IPS-NIHi7 (cell line): ENCODE measurements at regions not wholly inside any gene's neighbourhood (a gene's known extent, or its start where the extent isn't known, plus 50 kb on each side); places are given as distances from the start of the nearest gene placed in this dataset.

Experiments used
- DNase-seq: peaks from one replicate; pipeline ENCODE4 v3.0.0; 2012; ENCODE audit warnings: mixed read lengths; ENCODE audit errors: extremely low spot score

DNA sequence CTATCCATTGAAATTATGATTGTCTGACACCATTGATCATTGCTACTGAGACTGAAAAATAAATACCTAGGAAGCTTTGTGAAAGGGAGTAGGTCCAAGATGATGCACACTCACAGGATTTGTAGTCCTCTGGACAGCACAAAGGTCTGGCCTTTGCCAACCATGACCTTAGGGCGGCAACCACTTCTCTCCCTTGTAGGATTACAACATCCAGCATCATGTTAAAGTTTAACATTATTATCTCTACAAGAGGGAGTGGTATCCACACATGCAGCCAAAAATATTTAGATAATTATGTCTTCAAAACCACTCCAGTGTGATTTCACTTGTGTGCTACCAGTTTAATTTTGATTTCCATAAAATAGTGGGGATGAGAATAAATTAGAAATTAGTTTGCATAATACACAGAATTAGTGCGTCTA is 51.1 kb upstream of the NHSL1 start:
- DNase-seq, result no peak

DNA sequence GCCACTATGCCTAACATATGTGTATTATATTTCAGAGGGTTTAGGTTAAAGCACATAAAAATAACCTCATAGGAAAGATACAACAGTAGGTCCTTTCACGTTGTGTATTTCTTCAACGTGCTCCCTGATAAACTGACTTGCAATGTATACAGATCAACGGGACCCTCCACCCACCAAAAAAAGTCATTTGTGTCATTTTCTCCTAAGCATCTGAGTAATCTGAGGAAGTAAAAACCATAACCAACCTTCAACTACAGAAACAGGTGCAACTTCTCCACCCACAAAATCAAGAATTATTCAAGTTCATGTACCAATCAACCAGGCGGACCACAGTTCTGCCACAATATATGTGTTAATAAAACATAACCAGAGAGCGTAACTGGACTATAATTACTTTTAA is 54.9 kb upstream of the NHSL1 start:
- DNase-seq, result no peak

DNA sequence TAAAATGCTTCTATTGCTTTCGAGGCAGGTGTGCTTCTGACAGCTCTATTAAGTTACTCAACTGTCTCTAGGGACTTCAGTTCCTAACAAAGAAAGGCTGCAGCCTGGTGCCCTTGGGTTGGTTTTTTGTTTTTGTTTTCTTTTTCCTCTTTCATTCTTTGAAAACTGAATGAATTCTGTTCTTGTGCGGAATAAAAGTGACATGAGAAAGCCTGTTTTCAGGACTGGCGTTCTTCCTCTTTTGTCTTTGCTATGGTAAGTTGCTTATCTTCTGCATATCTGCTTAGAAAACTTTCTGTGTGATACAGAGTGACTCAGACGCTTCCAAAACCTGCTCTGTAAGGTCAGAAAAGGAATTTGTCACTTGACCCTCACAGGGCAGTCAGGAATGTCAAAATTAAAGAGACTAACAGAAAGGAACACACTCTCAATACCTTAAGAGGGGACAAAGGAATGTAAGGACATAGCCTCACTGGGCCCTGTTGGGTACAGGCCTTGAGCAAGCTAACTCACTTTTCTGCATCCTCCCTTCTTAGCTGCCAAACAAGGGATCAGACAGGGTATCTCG is 56.2 kb upstream of the NHSL1 start:
- DNase-seq, result peak; percentile 49

DNA sequence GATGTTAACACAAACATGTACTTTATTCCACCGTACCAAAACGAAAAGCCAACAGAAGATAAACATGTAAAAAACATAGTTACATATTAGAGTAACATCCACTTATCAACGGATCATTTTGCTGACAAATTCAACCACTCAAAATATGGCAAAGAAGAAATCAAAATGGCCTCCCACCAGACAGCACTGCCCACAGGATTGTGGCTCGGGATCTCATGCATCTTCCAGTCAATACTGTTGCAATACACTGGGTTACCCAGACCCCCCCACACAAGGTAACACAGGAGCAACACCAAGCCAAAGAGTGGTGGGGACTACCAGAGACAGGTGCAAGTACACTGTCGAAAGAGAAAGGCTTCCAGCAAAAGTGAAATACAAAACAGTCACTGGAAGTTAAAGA is 57.9 kb upstream of the NHSL1 start:
- no peak for DNase-seq

DNA sequence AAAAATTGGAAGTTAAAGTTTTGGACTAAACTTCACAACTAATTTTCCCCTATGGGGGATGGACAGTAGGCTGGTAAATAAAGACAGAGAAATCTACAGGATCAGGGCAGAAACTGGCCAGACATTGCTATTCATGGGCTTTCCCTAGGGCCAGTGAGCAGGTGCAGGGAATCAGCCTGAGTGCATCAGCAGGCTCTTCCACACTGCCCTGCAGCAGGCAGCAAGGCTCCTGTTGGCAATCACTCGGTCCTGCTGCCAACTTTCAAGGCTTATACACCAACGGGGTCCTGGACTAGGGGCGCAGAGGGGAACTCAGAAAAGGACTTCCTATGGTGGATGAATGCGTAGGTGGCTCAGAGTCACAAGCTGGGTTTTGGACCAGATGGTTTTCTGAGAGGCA is 59.8 kb upstream of the NHSL1 start:
- DNase-seq, result no peak

DNA sequence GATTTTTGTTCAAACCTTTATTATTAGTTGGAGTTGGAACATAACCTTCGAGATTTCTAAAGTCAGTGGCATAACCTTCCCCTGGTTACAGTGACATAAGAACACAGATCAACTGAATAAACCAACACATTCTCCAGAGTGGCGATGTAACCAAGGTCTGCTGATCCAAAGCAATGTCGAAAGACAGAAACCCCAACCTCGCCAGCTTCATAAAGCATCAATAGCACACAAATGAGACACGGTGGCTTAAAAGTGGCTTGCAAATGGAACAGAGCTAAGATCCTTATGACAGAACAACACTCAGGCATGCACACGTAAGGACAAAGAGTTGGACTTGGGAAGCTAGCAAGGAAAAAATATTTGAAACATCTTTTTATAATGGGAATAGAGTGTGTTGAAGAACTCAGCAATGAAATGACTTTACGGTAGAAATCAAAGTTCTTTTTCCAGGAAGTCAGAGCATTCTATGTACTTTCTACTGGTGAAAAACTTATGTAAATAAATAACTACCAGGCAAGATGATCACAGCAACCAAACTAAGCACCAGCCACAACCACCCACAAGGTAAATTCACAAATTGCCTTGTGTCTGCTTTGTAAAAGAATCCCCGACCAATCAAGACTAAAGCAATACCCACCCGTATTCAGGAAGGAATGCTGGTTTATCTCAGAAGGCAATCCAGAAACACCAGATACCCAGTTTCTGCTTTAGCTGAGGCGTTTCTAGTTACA is 61.0 kb upstream of the NHSL1 start:
- peak; percentile 28 for DNase-seq

DNA sequence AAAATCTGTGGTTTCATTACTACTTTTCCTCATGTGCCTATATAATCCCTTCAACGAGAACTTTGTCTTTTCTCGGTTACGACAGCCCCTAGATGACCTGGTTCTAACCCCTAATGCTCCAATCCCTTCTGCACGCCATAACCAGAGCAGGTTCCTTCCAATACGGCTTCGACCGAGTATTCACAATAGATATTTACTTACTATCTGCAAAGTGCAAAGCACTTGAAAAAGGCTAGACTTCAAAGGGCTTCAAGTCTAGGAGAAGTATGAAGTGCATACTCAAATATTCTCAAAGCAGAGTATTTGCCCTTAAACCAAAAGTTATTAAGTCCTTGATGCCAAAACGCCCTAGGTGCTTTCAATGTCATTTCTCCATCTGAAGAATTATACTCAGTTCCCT is 63.4 kb upstream of the NHSL1 start:
- DNase-seq, result no peak

DNA sequence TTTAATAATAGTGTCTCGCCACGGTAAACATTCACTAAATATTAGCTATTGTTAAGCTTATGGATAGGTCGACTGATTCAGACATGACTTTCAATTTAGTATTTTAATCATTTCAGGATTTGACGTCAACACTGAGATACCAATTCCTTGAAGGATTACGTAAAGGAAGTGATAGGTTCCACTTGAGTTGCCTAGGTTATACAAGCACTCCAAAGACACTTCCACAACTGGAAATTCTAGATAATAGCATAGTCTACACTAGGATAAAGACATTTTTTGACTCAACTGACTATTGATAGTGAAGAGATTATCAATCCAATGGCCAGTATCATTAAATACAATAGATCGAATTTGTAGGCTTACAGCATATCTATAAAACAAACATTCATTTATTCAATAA is 63.9 kb upstream of the NHSL1 start:
- DNase-seq, result no peak

DNA sequence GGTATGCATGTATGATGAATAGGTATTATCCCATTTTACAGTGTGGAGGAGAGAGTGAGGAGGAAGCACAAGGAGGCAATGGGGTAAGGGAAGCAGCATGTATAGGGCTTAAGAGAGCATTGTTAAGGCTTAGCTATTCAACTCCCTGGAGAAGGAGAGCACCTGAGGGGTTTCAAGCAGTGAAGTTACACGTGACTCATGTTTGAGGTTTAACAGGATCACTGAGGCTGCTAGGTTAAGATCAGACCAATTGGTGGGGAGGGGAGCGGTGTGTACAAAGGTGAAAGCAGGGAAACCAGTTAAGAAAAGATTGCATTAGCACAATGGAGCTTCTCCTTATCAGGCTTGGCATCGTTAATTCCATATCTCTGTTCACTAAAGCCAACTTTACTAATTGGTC is 64.4 kb upstream of the NHSL1 start:
- no peak for DNase-seq

DNA sequence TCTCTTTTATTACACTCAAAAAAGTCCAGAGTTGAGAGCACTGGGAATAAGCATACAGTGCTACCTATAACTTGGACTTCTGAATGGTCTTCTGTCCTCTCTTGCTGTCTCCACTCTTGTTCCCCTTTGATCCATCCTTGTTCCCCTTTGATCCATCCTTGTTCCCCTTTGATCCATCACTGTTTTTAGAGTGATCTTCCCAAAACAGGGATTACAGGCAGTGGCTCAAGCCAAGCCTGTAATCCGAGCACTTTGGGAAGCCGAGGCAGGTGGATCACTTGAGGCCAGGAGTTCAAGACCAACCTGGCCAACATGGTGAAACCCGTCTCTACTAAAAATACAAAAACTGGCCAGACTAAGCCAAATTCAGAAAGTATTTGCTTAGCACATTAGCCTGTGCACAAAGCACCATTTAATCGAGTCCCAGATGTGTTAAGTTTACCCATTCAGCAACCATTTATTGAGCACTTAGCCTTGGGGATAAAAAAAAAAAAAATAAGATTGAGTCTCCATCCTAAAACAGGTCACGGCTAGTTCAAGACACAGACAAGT is 65.0 kb upstream of the NHSL1 start:
- no peak for DNase-seq

DNA sequence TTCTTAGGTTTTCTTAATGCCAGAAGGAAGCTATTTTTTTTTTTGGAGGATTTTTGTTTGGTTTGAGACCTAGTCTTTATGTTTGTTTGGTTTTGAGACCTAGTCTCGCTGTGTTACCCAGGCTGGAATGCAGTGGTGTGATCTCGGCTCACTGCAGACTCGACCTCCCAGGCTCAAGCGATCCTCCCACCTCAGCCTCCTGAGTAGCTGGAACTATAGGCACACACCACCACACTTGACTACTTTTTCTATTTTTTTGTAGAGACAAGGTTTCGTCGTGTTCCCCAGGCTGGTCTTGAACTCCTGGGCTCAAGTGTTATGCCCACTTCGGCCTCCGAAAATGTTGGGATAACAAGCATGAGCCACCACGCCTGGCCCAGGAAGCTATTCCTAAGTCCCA is 67.8 kb upstream of the NHSL1 start:
- DNase-seq, result no peak

DNA sequence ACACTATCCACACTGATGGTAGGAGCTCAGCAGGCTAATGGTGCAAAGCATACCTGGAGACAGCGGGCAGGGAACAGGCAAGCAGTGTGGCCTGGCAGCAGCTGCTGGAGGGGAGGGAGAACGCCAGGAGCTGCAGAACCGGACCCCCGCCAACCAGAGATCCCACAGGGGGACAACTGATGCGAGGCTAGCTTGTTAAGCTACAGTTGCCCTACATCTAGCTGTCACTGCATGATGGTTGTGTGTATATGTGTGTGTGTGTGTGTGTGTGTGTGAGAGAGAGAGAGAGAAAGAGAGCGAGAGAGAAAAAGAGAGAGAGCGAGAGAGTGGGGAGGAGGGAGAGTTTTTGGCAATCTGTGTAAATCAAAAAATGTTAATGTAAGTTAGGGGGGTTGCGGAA is 69.7 kb upstream of the NHSL1 start:
- no peak for DNase-seq

DNA sequence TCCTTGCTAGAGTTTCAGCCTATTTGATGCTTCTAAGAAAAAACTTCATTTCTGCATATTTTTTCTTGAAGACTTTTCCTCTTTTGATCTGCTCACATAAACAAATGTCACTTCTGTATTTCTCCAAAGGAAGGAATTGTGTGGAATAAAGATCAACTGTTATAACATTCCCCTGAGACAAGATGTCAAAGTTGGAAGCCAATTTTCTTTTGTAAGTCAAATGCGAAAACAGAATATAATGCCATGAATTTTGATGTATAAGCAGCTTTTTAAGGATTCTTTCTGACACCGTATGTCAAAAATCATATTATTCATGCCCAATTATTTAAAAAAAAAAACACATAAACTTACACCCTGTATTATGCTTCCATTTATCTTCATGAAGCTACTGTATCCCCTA is 70.3 kb upstream of the NHSL1 start:
- DNase-seq, result no peak

DNA sequence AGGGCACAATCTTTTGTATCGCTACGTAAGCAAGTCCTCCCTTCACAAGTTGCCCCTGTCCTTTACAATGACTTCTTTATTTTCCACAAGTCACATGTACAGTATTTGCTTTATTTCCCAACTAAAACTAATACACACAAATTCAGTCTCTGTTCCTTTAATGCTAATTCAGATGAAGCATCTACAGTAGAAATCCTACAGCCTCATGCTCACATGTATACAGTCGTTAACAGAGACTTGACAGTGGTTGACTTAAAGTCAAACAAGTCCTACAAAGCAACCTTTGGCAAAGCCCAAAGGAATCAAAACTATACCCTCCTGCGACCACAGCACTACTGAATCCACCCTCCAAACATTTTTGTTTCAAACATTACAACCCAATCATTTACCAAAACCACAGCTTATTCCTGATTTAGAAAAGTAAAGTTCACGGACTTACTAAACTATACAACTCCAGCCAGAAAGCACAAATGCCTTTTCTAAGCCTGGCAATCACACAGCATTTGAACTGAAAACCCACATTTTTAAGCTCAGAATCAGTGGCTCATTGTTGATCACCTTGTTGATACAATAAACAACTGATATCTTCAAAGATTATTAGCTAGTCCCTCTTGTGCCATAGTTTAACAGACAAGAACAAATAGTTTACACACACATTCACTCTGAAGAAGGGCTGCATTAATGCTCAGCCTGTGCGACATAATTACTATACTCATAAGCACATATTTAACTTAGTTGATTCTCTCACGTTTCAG is 70.9 kb upstream of the NHSL1 start:
- no peak for DNase-seq

DNA sequence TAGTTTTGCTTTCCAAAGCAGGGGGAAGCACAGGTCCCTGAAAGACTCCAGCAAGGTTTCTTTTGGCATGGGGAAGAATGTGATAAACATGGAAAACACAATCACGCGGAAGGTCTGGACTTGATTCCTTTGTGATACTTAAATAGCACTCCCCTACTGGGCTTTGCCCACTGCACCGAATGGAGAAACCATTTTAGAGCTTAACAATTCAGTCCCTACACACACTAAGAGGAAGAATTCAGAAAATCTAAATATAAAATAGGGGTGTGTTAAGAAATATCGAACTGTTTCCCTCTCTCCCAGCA is 71.4 kb upstream of the NHSL1 start:
- no peak for DNase-seq

DNA sequence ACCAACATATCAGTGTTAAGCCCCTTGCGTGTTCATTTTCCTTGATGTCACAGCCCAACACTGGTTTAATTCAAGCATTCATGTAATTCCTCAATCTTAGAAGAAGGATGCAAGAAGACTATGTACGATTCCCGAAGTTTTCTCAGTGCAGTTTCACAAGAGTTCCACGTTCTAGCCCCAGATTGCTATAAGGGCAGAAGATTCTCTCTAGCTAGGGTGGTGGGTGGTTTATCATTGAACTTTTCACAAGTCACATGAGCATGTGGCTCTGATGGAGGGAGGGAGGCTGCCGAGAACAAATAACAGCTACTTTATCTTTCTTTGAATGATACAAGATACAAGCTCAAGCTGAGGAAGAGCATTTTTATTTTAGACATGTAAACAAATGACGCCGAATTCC is 71.9 kb upstream of the NHSL1 start:
- DNase-seq, result no peak

DNA sequence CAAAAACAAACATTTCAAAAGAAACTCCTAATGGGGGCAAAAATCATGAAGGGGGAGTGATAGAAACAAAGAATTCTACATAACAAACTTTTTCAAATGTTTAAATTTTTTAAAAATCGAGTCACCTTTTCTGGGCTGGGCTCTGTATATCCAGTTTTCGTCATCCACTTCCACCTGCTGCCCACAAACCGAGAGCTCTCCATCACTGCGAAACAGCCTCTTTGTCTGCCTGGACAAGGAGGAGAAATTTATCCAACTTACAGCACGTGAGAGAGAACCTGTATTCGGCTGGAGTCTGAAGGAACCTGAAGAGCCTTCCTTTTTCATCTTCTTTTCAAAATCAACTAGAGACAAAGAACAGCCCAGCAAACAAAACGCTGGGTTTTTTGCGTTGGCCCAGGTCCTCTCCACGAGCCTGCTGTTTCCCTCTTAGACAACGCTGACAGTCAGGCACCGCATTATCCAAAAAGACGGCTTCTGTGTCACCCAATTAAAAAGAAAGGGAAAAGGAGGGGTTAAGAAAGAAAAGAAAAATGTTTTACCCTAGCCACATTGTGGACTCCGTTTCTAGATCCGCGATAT is 72.4 kb upstream of the NHSL1 start:
- DNase-seq, result no peak

DNA sequence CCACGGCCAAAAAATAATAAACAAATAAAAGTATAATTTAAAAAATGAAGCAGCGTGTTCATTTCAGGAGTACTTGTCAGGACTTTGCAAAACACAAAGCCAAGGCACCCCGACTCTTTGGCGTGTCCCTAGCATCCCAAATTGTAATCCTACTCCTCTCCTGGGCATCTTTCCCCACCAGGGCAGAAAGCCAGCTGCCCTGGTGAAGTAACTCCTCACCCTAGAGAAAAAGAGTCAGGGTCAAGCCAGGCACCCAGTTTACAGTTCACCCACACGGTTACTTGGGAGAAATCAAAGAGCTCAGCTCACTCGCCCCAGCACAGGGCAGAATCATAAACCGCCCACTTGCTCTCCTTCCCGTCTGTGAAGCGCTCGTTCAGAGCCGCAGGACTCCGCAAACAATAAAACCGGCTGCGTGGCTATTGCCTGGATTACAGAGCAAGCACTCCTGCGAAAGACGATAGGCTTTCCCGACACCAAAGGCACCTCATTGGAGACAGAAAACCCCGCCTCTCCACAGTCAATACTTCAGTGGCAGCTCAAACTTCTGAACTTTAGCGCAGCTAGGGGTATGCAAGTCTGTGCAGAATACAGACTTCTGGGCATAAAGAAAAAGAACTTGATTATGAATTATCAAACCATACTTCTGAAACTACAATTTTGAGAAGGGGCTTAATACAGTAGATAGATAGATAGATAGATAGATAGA is 73.0 kb upstream of the NHSL1 start:
- DNase-seq, result peak; percentile 76

DNA sequence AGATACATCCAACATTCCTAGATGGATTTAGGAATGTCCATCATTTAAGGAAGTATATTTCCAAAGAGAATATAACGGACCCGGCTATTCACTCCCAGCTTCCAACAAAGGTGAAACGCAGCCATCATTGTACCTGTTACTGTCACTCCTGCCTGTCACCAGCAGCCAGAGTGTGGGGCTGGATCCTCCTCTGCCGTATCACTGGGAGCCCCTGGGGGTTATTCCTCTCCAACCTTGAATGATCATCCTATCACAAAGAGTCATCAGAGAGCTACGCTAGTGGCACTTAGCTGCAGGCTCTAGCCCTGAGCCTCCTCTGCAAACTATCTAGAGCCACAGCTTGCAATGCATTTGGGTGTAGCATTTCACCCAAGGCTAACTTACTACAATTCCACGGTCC is 73.6 kb upstream of the NHSL1 start:
- no peak for DNase-seq

DNA sequence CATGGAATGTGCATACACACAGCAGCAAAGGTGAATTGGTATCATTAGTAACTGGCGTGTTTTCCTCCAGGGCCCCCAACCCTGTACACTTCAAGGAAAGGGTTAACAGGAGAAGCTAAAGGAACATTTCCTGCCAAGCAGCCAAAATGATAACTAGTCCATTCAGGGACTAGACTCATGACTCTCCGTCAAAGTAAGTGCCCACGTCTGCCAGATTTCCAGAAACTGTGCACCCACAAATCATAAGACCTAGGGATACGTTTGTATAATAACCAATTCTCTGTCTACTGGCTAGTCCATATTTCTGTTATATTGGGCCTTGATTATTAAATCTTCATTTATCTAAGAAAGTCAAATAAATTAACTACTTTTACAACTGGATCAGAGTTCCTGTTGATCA is 76.0 kb upstream of the NHSL1 start:
- DNase-seq, result no peak

DNA sequence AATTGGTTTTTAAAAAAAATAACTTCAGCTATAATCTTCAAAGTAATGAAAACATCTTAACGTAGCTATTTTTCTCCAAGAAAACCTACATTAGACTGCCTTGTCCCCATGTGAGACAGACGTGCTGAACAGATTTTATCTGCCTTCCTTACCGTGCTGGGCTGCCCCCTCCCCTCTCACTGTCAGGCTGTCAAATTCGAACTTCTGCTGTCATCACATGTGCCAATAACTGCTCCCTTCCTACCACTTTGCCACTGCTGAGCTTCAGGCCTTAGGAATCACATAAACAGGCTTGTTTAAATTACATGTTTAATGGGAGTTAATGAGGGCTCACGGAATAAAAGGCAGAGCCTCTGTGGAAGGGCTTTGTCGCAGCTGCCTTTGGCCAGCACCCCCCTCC is 77.0 kb upstream of the NHSL1 start:
- DNase-seq, result no peak
